Ovary (tissue), 7 donors: ENCODE measurements at regions not wholly inside any gene's neighbourhood (a gene's known extent, or its start where the extent isn't known, plus 50 kb on each side); places are given as distances from the start of the nearest gene placed in this dataset.

Experiments
- DNase-seq, 5 donors: peaks; one replicate each; pipeline ENCODE4 v3.0.0-alpha.2; 2019 to 2020
- H3K27ac ChIP-seq, 2 donors: fragments of 200-600 bp; one replicate each; pipeline versions ENCODE4 v1.5.1 to v1.8.0; 2019 to 2022
- H3K27me3 ChIP-seq: fragments of 200-600 bp; one replicate; pipeline ENCODE4 v1.8.0; 2022
- H3K36me3 ChIP-seq: fragments of 200-600 bp; sonication (generic); one replicate; pipeline ENCODE4 v1.5.1; 2019
- H3K4me1 ChIP-seq: one replicate; pipeline ENCODE4 v1.8.1; 2013; ENCODE audit warnings: mild to moderate bottlenecking, moderate library complexity; ENCODE audit not compliant: insufficient read depth
- H3K4me3 ChIP-seq: fragments of 200-600 bp; sonication (generic); one replicate; pipeline ENCODE4 v1.5.1; 2017
- H3K9me3 ChIP-seq, 2 donors: fragments of 200-600 bp in 1 of 2; sonication (generic) in 1 of 2; one replicate each; pipeline versions ENCODE4 v1.5.1 to v1.8.1; 2013 to 2019; ENCODE audit warnings: mild to moderate bottlenecking in 1 of 2, moderate library complexity in 1 of 2
- CTCF ChIP-seq, 3 donors: fragments of 450-650 bp in 2 of 3; fragments of 200-600 bp in 1 of 3; IDR thresholded peaks; one replicate each; pipeline versions ENCODE4 v1.5.1 to v1.8.0; 2016 to 2022; ENCODE audit warnings: antibody characterized with exemption in 3 of 3, mild to moderate bottlenecking in 1 of 3
- EP300 ChIP-seq: sonication (generic); formaldehyde crosslinking; IDR thresholded peaks from one replicate; pipeline ENCODE4 v1.6.1; 2017; ENCODE audit warnings: antibody characterized with exemption
- POLR2A ChIP-seq: fragments of 450-650 bp; IDR thresholded peaks from one replicate; pipeline ENCODE4 v1.6.1; 2017; ENCODE audit warnings: antibody characterized with exemption, mild to moderate bottlenecking, moderate library complexity
- WGBS, 3 donors: extraction: QIAGEN DNeasy Blood & Tissue Kit in 1 of 3; methylation state at CpG; one replicate each; pipeline versions ENCODE4 v1.1.5 to v1.1.7; 2013 to 2017; 5-methylcytosine and 5-hydroxymethylcytosine counted together
- intact Hi-C, 4 donors: fragments of 100-400 bp; cut with DNase I; formaldehyde crosslinking; loops; one replicate each; pipeline versions ENCODE4 v1.11.0 to v1.15.1; 2022 to 2023
- donor health status: DM: no; HTN: no; CAD: no; lungs with moderate emphysema.
- donor health status: DM: no; HTN: no; CAD: no.
- donor health status: Bipolar disorder and iron deficiency.
- donor health status: DM: no; HTN: no; CAD: no.
- donor health status: DM: yes; HTN: yes; CAD: no.

GRCh38 chr10:88125766-88126165 lies 262.3 kb downstream of the PTEN start:
- WGBS, 3 donors = 98 to 100% (median 100%) methylated on average over 1 of the region's 1 CpG

GRCh38 chr10:88126699-88127098 lies 263.3 kb downstream of the PTEN start:
- WGBS, 3 donors = 87 to 100% (median 97%) methylated on average over 1 of the region's 1 CpG
- intact Hi-C loops = no loop called here
- Histone ChIP-seq H3K36me3 (no peaks in the 10 kb centered on the region), H3K27me3 (no peaks in the 10 kb centered on the region), H3K4me1 (no peaks in the 10 kb centered on the region), H3K4me3 (no peak overlapping the region), H3K27ac (no peak overlapping the region), H3K9me3 (no peaks in the 10 kb centered on the region)
- TF ChIP-seq CTCF (IDR thresholded peaks at IDR 0.05) = no peak
- TF ChIP-seq POLR2A = no peak
- no peak for TF ChIP-seq EP300
- DNase-seq = no peak

More at GRCh38 chr10:88125766-88126165, 262.3 kb downstream of the PTEN start:
- no peaks in the 10 kb centered on the region for H3K9me3 ChIP-seq
- TF ChIP-seq POLR2A = no peak
- TF ChIP-seq EP300 = no peak
- TF ChIP-seq CTCF (IDR thresholded peaks at IDR 0.05) = no peak
- no peak overlapping the region for H3K27ac ChIP-seq
- H3K4me1 ChIP-seq = no peaks in the 10 kb centered on the region
- no peaks in the 10 kb centered on the region for H3K27me3 ChIP-seq
- intact Hi-C loops = no loop called here
- no peak for DNase-seq
- H3K36me3 ChIP-seq = no peaks in the 10 kb centered on the region
- H3K4me3 ChIP-seq = no peak overlapping the region

GRCh38 chr10:88127269-88127668 lies 263.8 kb downstream of the PTEN start:
- Histone ChIP-seq H3K27ac (no peak overlapping the region), H3K4me1 (no peaks in the 10 kb centered on the region), H3K27me3 (no peaks in the 10 kb centered on the region), H3K36me3 (no peaks in the 10 kb centered on the region), H3K9me3 (no peaks in the 10 kb centered on the region), H3K4me3 (no peak overlapping the region)
- DNase-seq = no peak
- no peak for TF ChIP-seq CTCF (IDR thresholded peaks at IDR 0.05)
- TF ChIP-seq EP300 = no peak
- TF ChIP-seq POLR2A = no peak
- WGBS, 3 donors = 78 to 91% (median 80%) methylated on average over 2 of the region's 2 CpGs
- intact Hi-C loops = no loop called here

- intact Hi-C loops = no loop called here
- Histone ChIP-seq H3K4me3 (no peak overlapping the region), H3K27ac (no peak overlapping the region), H3K27me3 (no peaks in the 10 kb centered on the region), H3K36me3 (no peaks in the 10 kb centered on the region), H3K9me3 (no peaks in the 10 kb centered on the region), H3K4me1 (no peaks in the 10 kb centered on the region)
- TF ChIP-seq CTCF (IDR thresholded peaks at IDR 0.05) (no peak), EP300 (no peak), POLR2A (no peak)
- 88 to 100% (median 93%) methylated on average over 1 of the region's 1 CpG for WGBS, 3 donors
- no peak for DNase-seq
Observed at GRCh38 chr10:88127766-88128165, 264.3 kb downstream of the PTEN start.

GRCh38 chr10:88129013-88129412 lies 265.6 kb downstream of the PTEN start:
- no peaks in the 10 kb centered on the region for H3K9me3 ChIP-seq
- WGBS, 3 donors = 96 to 99% (median 96%) methylated on average over 2 of the region's 2 CpGs
- no peak for DNase-seq
- H3K4me1 ChIP-seq = no peaks in the 10 kb centered on the region
- TF ChIP-seq EP300 (no peak), POLR2A (no peak), CTCF (IDR thresholded peaks at IDR 0.05) (no peak)
- no peaks in the 10 kb centered on the region for H3K27me3 ChIP-seq
- H3K36me3 ChIP-seq = no peaks in the 10 kb centered on the region
- H3K27ac ChIP-seq = no peak overlapping the region
- no peak overlapping the region for H3K4me3 ChIP-seq
- intact Hi-C loops = no loop called here
